ENCODE measurements at regions not wholly inside any gene's neighbourhood (a gene's known extent, or its start where the extent isn't known, plus 50 kb on each side); places are given as distances from the start of the nearest gene placed in this dataset.

GRCh38 chrX:69110116-69110530 is 55.1 kb downstream of the PJA1 start:
- no peak for ATAC-seq

DNA sequence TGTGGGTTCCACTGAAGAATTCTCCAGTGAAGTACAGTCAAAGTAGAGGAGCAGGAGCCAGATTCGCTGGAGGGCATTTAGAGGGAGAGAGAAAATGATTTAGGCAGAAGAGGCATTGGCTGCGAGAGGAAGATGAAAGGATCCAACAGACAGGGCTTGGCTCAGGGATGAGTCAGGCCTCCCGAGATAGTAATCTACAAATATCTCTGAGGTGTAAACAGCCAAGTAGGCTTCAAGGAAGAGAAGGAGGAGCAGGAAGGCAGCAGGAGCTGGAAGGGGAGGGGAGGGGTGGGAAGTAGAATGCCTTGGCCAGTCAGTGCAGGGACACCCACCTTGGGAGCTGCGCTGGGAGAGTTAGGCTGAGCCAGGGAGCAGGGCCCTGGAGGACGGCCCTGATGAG is 55.5 kb downstream of the PJA1 start:
- ATAC-seq: peak; percentile 66

DNA sequence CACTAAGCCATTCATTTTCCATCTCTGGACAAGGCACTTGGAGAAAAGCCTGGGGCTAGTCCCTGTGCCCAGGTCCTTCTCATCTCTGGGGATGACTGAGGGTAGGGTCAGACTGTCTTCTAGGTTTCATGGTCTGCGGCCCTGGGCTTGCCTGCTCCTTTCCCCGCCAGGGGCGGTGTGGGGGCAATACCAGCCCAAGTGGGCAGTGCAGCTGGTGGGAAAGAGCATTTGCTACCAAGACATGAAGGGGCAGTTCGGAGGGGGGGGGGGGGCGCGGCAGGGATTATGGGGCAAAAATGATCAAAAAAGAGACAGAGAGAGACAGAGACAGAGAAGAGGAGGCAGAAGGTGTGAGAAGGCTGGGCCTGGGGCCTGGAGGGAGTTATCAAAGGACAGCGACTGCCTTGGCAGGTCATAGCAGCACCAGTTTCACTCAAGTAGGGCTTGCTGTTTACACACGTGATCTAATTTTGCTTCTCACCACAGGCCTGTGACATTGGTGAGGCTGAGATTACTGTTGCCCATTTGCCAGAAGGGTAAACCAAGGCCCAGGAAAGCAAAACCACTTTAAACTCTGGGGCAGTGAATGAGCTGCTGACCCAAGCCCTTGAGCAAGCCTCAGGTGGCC is 56.1 kb downstream of the PJA1 start:
- no peak for ATAC-seq

- ATAC-seq: no peak
Observed at GRCh38 chrX:69107747-69108401, 57.4 kb downstream of the PJA1 start.

GRCh38 chrX:69107231-69107739 is 58.0 kb downstream of the PJA1 start:
- no peak for ATAC-seq

GRCh38 chrX:69104756-69105434 is 60.4 kb downstream of the PJA1 start:
- no peak for ATAC-seq

DNA sequence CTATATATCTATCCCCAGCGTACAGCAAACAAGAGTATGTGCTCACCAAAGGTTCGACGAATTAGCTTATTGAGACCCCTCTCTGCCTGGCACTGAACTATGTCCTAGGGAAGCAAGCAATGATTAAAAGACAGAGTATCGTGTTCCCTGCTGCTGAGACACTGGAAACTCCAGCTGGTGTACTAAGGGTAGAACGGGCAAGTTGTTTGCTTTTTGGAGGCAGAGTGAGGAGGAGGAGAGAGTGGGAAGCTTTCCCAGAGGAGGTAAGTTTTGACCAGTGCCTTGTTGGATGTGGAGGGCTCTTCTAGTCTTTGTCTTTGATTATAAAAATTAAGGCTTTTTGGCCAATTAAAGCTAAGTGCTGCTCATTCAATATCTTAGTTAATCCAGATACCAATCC is 61.7 kb downstream of the PJA1 start:
- ATAC-seq: no peak

GRCh38 chrX:69102612-69103194 is 62.5 kb downstream of the PJA1 start:
- no peak for ATAC-seq

- ATAC-seq: no peak
Observed at GRCh38 chrX:69101683-69102251, 63.5 kb downstream of the PJA1 start.

DNA sequence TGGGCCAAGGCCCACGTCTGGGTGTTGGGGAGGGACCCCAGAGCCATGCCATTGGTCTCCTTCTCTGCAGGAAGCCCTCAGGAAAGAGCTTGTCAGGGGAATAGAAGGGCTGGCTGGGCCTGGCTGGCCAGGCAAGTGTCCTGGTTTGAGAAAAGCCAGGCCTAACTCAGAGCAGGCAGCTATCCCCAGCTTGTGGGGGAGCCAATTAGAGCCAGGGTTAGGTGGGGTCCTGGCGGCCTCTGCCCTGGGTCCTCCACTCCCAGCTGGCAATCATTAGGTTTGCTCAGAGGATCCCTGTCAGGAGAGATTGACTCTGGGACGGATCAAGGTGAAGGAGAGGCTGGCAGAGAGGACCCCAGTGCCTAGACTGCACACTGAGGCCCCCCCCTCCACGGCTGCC is 64.8 kb downstream of the PJA1 start:
- no peak for ATAC-seq

DNA sequence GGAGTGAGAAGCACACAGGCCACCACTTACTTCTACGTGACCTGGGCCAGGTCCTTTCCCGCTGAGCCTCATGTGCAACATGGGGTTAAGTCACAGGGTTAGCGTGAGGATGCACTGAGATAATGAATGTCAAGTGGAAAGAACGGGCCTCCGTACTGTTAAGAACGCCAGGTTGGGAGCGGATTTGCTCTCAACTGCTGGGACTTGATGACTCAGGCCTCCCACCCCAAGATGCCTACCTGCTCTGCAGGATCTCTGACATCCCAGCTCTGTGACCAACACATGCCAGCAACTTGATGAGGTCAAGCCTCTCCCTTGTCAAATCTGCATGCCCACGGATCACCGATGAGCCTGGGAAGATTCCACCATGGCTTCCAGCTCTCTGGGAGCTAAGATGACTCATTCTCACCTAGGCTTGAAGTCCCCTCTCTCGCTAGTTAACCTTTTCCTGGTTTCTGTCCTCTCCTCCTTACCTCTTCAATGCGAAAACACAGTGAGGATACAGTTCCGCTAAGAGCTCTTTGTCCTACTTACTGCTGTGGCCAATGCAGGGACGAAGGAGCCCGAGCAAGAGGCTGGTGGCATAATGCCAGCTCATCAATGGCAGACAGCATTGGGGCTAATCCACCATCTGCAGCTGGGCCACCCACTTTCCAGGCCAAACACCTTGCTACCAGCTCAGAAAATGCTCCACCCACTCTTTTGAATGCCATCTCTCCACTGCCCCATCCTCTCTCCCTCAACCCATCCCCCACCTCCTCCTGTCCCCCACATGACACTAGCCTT is 67.6 kb downstream of the PJA1 start:
- ATAC-seq: no peak

GRCh38 chrX:69096963-69097362 is 68.3 kb downstream of the PJA1 start:
- ATAC-seq: no peak

DNA sequence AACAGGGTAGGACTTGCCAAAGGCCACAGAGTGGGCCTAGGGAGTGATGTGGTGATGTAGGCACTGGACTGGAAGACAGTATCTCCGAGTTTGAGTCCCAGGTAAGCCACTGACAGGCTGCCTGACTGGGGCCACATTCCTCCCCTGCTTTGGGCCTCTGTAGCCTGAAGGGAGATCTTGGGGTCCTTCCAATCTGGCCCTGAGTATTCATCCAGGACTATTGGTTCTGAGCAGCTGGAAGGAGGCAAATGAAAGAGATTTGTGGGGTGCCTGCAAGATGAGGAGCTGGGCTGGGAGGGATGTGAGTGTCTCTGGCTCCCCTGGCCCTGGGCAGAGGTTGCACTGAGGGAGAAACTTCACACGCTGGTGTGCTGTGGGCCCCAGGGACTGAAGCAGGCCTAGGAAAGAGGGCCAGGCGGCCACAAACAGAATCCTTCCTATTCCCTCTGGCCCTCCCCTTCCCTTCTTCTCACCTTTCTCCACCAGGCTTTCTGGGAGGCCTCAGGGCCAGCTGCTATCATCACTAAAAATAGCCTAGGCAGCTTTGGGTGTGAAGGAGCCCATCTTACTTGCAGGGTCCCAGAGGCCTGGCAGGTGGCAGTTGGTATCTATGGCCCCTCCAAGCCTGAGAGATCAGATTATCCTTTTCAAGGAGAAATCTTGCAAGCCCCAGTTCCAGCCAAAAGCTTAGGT is 70.1 kb downstream of the PJA1 start:
- no peak for ATAC-seq

DNA sequence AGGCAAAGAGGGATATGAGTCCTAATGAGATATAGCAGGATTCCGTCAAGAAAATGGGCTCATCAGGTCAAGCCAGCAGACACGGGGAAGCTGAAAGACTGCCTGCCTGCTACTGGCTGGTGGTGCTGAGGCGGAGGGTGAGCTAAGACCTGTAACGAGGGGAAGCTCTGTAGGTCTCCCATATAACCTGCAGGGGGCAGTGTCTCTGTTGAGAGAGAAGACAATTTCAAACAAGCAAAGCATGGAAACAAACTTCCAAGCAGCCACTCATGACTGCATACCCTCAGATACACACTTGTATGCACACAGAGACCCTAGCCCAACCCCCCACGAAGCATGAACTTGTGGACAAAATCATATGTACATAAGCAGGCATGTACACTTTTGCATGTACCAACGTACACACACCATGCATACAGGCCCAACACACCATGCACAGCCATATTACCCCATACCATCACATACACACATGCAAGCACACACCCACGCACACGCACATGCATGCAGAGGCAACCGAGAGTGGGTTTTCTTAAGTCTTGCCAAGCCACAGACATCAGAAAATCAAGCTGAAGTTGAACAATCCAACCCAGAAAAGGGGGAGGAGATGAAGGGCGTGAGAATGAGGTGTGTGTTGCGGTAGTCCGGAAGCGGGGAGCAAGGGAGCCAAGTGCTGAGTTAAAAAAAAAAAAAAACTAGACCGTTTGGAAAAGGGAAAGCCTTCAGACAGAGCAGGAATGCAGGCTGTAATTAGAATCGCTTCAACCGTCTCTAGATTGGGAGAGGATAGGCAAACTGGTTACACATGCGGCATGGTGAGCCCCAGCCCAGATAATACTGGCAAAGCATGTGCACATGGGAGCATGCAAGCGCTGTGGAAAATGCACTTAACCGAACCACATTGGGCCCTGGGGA is 71.0 kb downstream of the PJA1 start:
- ATAC-seq: peak; percentile 54

- no peak for ATAC-seq
Observed at GRCh38 chrX:69090022-69090421, 75.2 kb downstream of the PJA1 start.

DNA sequence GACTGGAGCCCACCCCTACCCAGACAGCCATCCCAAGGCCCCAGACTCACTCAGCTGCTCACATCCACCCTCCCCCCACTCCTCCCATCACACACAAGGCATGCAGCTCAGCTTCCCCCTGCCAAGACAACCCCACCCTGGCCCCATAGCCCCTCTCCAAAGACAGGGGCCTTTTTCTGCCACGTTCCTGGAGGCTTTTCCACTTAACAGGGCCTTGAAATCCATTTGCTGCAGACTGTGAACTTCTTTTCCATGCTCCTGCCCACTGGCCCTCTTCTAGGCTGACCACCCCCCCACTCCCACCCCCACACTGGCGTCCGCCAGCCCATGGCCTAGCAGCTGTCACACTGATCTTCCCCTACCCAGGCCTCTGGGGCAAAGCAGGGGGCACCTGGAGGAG is 76.0 kb downstream of the PJA1 start:
- ATAC-seq: no peak

DNA sequence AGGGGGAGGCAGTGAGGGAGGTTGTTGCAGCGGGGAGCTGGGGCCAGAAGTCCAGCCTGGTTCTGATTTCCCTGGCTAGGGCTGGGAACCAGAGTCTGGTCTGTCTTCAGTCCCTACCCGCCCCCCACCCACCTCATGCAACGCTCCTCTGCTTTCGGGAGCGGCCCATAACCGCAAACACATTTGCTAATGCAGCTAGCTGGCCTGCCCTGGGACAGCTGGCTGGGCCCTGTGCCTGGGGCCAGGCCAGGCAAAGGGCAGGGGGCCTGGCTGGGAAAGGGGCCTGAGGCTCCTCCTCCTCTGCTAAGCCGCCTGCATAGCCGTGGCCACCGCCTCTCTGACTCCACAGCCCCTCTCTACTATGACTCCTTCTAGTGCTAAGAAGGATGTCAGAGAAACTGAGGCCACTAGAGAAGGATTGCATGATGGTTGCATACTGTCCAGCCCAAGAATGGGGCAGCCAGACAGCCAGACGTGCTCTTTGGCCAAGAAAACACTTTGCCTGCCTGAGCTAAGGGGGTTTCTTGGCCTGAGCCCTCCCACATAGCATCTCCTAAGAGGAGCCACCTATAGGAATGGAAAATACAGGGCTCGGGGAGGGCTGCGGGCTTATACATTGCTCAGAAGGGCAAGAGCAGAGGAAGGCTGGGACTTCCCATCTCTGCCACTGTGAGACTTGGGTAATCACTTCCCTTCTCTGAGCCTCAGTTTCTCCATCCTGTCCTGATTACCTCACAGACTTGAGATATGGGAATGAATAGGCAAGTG is 76.9 kb downstream of the PJA1 start:
- no peak for ATAC-seq

DNA sequence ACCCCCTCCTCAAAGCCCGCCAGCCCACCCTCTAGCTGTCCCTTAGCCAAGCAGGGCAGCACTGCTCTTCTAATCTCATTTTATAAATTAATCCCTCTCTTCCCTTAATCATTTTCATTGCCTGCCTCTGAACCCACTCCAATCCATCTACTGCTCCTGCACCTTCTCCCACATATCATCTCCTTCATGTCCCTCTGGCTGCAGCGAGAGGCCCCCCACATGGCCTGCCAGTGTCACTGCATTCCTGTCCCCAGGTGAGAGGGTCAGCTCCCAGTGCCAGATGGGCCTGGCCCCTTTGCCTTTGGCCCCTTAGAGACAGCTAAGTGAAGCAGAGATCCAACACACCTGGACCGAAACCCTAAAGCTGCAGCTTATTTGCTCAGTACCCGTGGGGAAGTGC is 79.4 kb downstream of the PJA1 start:
- ATAC-seq: no peak

DNA sequence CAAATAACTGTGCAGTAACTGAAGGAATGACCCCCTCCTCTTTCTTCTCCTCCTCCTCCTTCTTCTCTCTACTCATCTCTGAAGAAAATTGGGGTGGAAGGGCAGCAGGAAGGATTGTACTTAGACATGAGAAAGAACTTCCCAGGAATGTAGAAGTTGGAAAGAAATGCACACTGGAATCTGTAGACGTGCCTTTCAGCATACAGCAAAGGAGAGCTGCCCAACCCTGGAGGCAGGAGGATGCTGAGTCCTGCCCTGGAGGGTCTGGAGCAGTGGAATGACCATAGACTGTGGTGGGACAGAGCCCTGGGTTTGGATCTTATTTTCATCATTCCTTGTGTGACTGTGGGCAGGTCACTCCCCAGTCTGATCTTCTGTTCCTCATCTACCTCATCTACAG is 80.1 kb downstream of the PJA1 start:
- no peak for ATAC-seq

GRCh38 chrX:69083801-69084200 is 81.5 kb downstream of the PJA1 start:
- no peak for ATAC-seq

Data from esophagus mucosa (tissue), 1 donor.